Pancreas (tissue), 10 donors: ENCODE measurements at regions not wholly inside any gene's neighbourhood (a gene's known extent, or its start where the extent isn't known, plus 50 kb on each side); places are given as distances from the start of the nearest gene placed in this dataset.
A peak's percentile ranks its signal among the peaks of the same experiment; 100 is the strongest.

Source experiments
- ATAC-seq, 4 donors: fragments of 200-7000 bp; cut with Tn5 transposase; one replicate each; pipeline versions ENCODE4 v1.8.0 to v1.9.1; 2020; ENCODE audit warnings: mild to moderate bottlenecking in 4 of 4, moderate library complexity in 4 of 4
- DNase-seq, 6 donors: peaks; one replicate each; pipeline ENCODE4 v3.0.0-alpha.2; 2020
- FAIRE-seq: peaks from 2 replicates; lab custom pipeline; 2012; peaks lifted over from hg19 to GRCh38; lab: Jason Lieb, UNC
- H3K27ac ChIP-seq, 4 donors: fragments of 200-600 bp; sonication (generic); 1 replicate in 3 of 4; 2 replicates in 1 of 4; pipeline versions ENCODE4 v1.5.0 to v1.8.0; 2020
- H3K27me3 ChIP-seq, 4 donors: fragments of 200-600 bp; one replicate each; pipeline ENCODE4 v1.8.0; 2021
- H3K36me3 ChIP-seq, 3 donors: fragments of 200-600 bp; sonication (generic) in 1 of 3; one replicate each; pipeline versions ENCODE4 v1.5.0 to v1.8.0; 2020 to 2021
- H3K4me1 ChIP-seq, 3 donors: fragments of 200-600 bp; one replicate each; pipeline ENCODE4 v1.8.0; 2021
- H3K4me3 ChIP-seq, 4 donors: fragments of 200-600 bp; sonication (generic) in 2 of 4; one replicate each; pipeline versions ENCODE4 v1.5.0 to v1.8.0; 2020 to 2021
- H3K9me3 ChIP-seq, 4 donors: fragments of 200-600 bp; one replicate each; pipeline ENCODE4 v1.8.0; 2021
- CTCF ChIP-seq, 4 donors: fragments of 200-600 bp; sonication (generic) in 3 of 4; IDR thresholded peaks; one replicate each; pipeline versions ENCODE4 v1.5.0 to v1.8.0; 2021; ENCODE audit warnings: antibody characterized with exemption in 4 of 4
- WGBS, 2 donors: extraction: QIAGEN DNeasy Blood & Tissue Kit; methylation state at CpG; one replicate each; pipeline ENCODE4 v1.1.7; 2013; 5-methylcytosine and 5-hydroxymethylcytosine counted together
- intact Hi-C, 3 donors: fragments of 100-400 bp; cut with DNase I; formaldehyde crosslinking; loops; one replicate each; pipeline versions ENCODE4 v1.11.1 to v1.14.2; 2022
- donor health status: healthy with polysubstance abuse.
- donor health status: DM: no; HTN: no; CAD: no; lungs with moderate emphysema.
- donor health status: DM: no; HTN: no; CAD: no.
- donor health status: control.
- donor health status: control.
- donor health status: Bipolar disorder and iron deficiency.
- donor health status: DM: yes; HTN: yes; CAD: no.
- donor health status: DM: no; HTN: no; CAD: no.
- donor health status: DM: no; HTN: no; CAD: no.
- donor health status: DM: yes; HTN: yes; CAD: no.

- Histone ChIP-seq H3K4me3 (no peak overlapping the region), H3K27ac (no peak overlapping the region), H3K4me1 (no peaks in the 10 kb centered on the region), H3K9me3 (no peaks in the 10 kb centered on the region), H3K36me3 (no peaks in the 10 kb centered on the region), H3K27me3 (no peaks in the 10 kb centered on the region)
- 50 to 58% methylated on average over 4 of the region's 4 CpGs for WGBS, 2 donors
- DNase-seq, result no peak
- no peak for ATAC-seq
- TF ChIP-seq CTCF (IDR thresholded peaks at IDR 0.05), result no peak
- no peak for FAIRE-seq
- intact Hi-C loops, result no loop called here
Observed at GRCh38 chr3:127059072-127059471, 76.2 kb downstream of the PLXNA1 start.

- no peak for DNase-seq
- TF ChIP-seq CTCF (IDR thresholded peaks at IDR 0.05), result no peak
- no peak for FAIRE-seq
- no peak overlapping the region for H3K4me3 ChIP-seq
- no peaks in the 10 kb centered on the region for H3K27me3 ChIP-seq
- no peaks in the 10 kb centered on the region for H3K4me1 ChIP-seq
- no peaks in the 10 kb centered on the region for H3K9me3 ChIP-seq
- intact Hi-C loops, result no loop called here
- no peak for ATAC-seq
- WGBS, 2 donors, result 49 to 57% methylated on average over 6 of the region's 6 CpGs
- no peak overlapping the region for H3K27ac ChIP-seq
- H3K36me3 ChIP-seq, result no peaks in the 10 kb centered on the region
Observed at GRCh38 chr3:127061641-127062040, 78.7 kb downstream of the PLXNA1 start.

- H3K36me3 ChIP-seq, result no peaks in the 10 kb centered on the region
- H3K4me1 ChIP-seq, result no peaks in the 10 kb centered on the region
- WGBS, 2 donors, result 53 to 62% methylated on average over 13 of the region's 13 CpGs
- H3K27ac ChIP-seq, result no peak overlapping the region
- intact Hi-C loops, result no loop called here
- no peaks in the 10 kb centered on the region for H3K9me3 ChIP-seq
- H3K4me3 ChIP-seq, result no peak overlapping the region
- ATAC-seq, result no peak
- TF ChIP-seq CTCF (IDR thresholded peaks at IDR 0.05), result no peak
- FAIRE-seq, result no peak
- no peaks in the 10 kb centered on the region for H3K27me3 ChIP-seq
- DNase-seq, result peak in 1 of 6 donors; percentile 39
Observed at GRCh38 chr3:127062926-127063325, 80.0 kb downstream of the PLXNA1 start.

- 86 to 96% methylated on average over 4 of the region's 4 CpGs for WGBS, 2 donors
- DNase-seq, result no peak
- intact Hi-C loops, result no loop called here
- TF ChIP-seq CTCF (IDR thresholded peaks at IDR 0.05), result no peak
- Histone ChIP-seq H3K36me3 (no peaks in the 10 kb centered on the region), H3K27ac (no peak overlapping the region), H3K27me3 (no peaks in the 10 kb centered on the region), H3K4me1 (no peaks in the 10 kb centered on the region), H3K4me3 (no peak overlapping the region), H3K9me3 (no peaks in the 10 kb centered on the region)
- FAIRE-seq, result no peak
- ATAC-seq, result no peak
Observed at GRCh38 chr3:127063916-127064315, 81.0 kb downstream of the PLXNA1 start.

- Histone ChIP-seq H3K27ac (no peak overlapping the region), H3K36me3 (no peaks in the 10 kb centered on the region), H3K4me3 (no peak overlapping the region), H3K4me1 (no peaks in the 10 kb centered on the region), H3K27me3 (no peaks in the 10 kb centered on the region), H3K9me3 (no peaks in the 10 kb centered on the region)
- DNase-seq (peak in 1 of 6 donors; percentile 36), ATAC-seq (peak in 2 of 4 donors; percentile 35 to 47), FAIRE-seq (no peak)
- WGBS, 2 donors, result 80 to 89% methylated on average over 16 of the region's 16 CpGs
- TF ChIP-seq CTCF (IDR thresholded peaks at IDR 0.05), result no peak
- intact Hi-C loops, result no loop called here
Observed at GRCh38 chr3:127064391-127065137, 81.6 kb downstream of the PLXNA1 start.
